GM12873 (cell line): ENCODE measurements at regions not wholly inside any gene's neighbourhood (a gene's known extent, or its start where the extent isn't known, plus 50 kb on each side); places are given as distances from the start of the nearest gene placed in this dataset.

Source experiments
- CTCF ChIP-seq: IDR thresholded peaks from 2 replicates; pipeline ENCODE4 v1.5.1; 2012; ENCODE audit warnings: low read depth, mild to moderate bottlenecking, moderate library complexity, low read length, control low read depth; ENCODE audit not compliant: insufficient read depth; ENCODE audit errors: missing control alignments

GRCh38 chr18:76619261-76619620 lies 124.2 kb upstream of the ZNF516 start:
- no peak for TF ChIP-seq CTCF

- TF ChIP-seq CTCF = no peak
These were observed 123.7 kb upstream of the ZNF516 start for GRCh38 chr18:76618721-76619120.

- no peak for TF ChIP-seq CTCF
These were observed 121.3 kb upstream of the ZNF516 start for GRCh38 chr18:76616373-76616772.

GRCh38 chr18:76615065-76615733 lies 120.2 kb upstream of the ZNF516 start:
- no peak for TF ChIP-seq CTCF

- TF ChIP-seq CTCF = no peak
These were observed 118.7 kb upstream of the ZNF516 start for GRCh38 chr18:76613755-76614120.

GRCh38 chr18:76613053-76613754 lies 118.2 kb upstream of the ZNF516 start:
- TF ChIP-seq CTCF = no peak

- TF ChIP-seq CTCF = no peak
These were observed 116.1 kb upstream of the ZNF516 start for GRCh38 chr18:76610933-76611749.
